HL-60 (cell line): ENCODE measurements at regions not wholly inside any gene's neighbourhood (a gene's known extent, or its start where the extent isn't known, plus 50 kb on each side); places are given as distances from the start of the nearest gene placed in this dataset.

ENCODE experiments used
- GABPA ChIP-seq: IDR thresholded peaks from 2 replicates; pipeline ENCODE4 v1.6.1; 2012; ENCODE audit warnings: low read depth
- TF ChIP-seq, protein P1 (sequence below): IDR thresholded peaks from one replicate; pipeline ENCODE4 v1.5.1; 2011; ENCODE audit warnings: low read length, control low read depth, inconsistent platforms; ENCODE audit not compliant: insufficient read depth

DNA sequence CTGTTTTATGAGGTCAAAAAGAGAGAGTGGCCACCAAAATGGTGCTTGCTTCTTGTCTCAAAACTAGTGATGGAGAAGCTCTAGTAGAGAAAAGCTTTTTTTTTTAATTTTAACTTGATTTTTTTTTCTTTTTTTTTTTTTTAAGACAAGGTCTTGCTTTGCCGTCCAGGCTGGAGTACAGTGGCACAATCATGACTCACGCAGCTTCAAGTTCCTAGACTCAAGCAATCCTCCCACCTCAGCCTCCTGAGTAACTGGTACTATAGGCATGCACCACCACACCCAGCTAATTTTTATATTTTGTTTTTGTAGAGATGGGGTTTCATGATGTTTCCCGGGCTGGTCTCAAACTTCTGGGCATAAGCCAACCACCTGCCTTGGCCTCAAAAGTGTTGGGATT, 279.0 kb downstream of the TBC1D4 start:
- no peak for TF ChIP-seq GABPA
- TF ChIP-seq, protein P1, sequence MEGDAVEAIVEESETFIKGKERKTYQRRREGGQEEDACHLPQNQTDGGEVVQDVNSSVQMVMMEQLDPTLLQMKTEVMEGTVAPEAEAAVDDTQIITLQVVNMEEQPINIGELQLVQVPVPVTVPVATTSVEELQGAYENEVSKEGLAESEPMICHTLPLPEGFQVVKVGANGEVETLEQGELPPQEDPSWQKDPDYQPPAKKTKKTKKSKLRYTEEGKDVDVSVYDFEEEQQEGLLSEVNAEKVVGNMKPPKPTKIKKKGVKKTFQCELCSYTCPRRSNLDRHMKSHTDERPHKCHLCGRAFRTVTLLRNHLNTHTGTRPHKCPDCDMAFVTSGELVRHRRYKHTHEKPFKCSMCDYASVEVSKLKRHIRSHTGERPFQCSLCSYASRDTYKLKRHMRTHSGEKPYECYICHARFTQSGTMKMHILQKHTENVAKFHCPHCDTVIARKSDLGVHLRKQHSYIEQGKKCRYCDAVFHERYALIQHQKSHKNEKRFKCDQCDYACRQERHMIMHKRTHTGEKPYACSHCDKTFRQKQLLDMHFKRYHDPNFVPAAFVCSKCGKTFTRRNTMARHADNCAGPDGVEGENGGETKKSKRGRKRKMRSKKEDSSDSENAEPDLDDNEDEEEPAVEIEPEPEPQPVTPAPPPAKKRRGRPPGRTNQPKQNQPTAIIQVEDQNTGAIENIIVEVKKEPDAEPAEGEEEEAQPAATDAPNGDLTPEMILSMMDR: no peak
